HG02588 (cell line): ENCODE measurements at regions not wholly inside any gene's neighbourhood (a gene's known extent, or its start where the extent isn't known, plus 50 kb on each side); places are given as distances from the start of the nearest gene placed in this dataset.

Experiments
- ATAC-seq: cut with Tn5 transposase; IDR thresholded peaks from one replicate; pipeline ENCODE4 v1.9.1; 2021; ENCODE audit warnings: mild to moderate bottlenecking, moderate library complexity; ENCODE audit not compliant: unreplicated experiment

DNA sequence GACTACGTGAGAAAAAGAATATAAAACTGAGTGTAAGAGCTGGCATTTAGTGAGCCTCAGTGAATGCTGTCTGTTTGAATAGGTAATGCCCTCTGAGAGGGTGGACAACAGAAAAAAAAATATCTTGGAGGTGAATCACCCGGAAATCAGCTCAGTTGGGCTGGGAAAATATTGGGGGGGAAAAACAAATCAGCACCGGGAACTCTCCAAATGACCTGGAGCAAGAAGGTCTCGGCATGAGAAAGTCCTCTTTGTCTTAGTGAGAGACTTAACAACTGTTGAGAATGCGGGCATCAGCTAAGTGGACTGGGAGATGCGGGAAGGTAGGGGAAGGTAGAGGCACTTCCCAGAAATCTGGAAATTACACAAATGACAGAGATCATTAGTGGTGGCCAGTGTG, 109.4 kb upstream of the POU3F3 start:
- ATAC-seq: no peak

DNA sequence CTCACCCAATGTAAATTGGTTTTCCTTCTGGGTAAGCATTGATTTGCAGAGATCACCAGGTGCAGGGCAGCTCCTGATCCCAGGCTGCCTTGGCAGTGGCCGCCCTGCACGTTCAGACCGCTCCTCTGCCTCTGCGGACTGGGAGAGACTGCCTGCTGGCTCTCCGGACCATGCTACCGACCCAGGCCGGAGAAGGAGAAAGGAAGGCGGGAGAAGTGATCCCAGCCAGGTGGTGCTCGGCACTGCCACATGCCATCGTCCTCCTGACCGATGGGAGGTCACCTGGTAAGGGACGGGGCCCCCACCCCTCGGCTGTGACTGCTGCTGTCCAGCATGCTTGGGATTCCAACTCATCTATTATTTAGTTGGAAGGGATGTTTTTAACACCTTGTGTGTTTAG, 108.1 kb upstream of the POU3F3 start:
- ATAC-seq: no peak

DNA sequence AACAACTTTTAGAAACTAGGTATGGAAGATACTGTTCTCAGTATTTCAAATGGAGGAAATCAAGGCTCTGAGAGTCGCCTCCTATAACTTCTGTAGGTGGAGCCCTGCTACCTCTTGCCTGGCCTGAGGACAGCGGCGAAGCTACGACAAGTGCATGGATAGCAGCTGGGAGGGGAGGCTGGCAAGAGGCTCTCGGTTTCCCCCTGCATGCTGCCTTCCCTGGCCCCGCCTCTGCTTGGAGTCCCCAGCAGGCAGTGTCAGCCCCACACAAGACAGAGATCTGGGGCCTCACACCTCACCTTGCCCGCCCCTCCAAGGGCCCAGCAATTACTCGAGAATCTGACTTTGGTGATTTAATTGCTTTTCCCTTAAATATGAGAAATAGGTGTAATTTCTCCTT, 107.6 kb upstream of the POU3F3 start:
- no peak for ATAC-seq

DNA sequence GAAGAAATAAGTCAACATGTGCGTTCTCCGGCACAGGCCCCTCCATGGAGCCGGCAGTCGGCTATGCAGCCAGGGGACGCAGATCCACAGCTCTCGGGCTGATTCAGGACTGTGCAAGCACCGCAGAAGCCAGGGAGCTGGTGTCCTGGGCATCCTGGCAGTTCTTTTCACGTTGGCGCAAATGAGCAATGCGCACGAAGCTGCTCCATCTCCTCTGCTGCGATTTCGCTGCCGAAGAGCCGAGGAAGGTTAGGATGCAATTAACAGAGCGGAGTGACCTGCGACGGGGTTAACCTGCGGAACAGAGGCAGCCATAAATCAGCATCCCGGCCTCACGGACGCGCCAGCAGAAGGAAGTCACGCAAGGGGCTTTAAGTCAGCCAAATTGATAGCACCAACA, 107.1 kb upstream of the POU3F3 start:
- ATAC-seq: no peak

DNA sequence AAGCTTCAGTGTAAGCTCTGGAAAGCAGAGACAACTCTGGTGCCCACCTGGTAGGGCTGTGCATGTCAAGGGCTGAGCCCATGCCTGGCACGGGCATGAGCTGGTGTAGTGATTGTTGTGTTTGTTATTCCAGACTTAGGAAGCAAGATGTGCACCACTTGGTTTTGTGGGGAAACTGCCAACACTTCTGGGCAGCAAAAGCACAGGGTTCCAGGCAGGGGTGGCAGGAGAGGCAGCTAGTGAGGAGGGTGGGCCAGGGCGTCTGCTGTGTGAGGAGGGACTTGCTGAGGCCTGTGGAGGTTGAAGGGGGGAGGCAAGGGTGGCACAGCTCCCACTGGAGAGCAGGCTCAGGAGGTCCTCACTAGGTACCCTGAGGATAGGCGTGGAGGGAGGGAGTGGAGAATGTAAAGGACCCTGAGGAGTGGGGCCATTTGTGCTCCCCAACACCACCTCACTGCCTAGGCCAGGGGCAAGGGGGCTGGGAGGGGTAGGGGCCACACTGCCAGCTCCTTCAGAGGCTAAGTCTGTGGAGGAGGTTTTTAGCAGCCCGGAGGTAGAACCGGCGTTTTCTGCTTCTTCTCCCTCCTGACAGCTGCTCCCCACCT, 104.0 kb upstream of the POU3F3 start:
- ATAC-seq: no peak

- ATAC-seq: no peak
Observed at GRCh38 chr2:104752504-104752903, 101.4 kb upstream of the POU3F3 start.

DNA sequence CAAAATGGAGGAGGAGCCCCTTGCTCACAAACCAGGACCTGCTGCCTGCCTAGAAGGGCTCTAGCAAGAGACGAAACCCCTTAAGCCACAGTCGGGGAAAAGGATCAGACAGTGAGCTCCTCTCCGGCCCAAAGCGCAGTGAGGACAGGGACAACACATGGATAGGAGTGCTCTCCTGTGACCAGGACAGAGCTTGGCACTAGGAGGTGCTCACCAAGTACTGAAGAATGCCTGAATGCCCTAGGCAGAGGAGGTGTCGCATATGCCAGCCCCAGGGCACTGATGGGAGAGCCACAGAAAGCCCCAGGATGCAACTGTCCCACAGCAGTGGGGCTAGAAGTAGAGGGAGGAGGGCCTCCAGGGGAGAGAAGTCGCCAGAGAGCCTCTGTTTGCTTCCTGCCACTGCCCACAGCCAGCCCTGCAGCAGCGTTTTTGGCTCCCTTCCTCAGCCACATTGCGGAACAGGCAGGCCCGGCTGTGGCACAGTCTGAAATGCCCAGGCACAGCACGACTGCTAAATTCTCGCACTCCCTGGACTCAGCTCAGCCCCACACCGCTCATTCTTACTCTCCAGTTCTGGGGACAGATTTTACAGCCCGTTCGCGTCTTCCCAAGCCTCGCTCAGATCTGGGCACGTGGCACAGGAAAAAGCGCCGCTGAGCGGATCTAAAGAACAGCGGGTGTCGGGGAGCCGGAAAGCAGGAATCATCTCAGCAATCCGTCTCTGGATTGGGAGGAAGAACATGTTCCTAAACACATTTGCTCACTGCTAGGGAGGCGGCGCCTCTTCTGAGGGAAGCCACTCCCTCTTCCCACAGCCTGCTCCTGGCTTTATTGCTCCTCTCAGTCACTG, 98.7 kb upstream of the POU3F3 start:
- ATAC-seq: no peak

DNA sequence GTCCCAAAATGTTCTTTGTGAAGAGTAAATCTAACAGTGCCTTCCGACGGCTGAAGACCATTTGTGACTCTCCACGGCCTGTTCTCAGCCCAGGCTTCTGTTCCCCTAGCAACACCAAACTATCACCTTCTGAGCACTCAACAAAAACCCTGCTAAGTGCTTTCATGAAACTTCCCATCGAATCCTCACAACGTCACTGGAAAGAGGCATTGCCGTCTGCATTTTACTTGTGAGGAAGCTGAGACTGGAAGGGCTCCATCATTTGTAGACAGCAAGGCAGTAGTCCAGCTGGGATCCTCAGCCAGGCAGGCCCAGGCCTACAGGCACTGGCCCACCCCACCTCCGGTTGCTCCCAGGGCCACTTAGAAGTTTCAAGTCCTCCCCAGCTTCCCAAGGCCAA, 97.8 kb upstream of the POU3F3 start:
- ATAC-seq: no peak

GRCh38 chr2:104757056-104757455, 96.9 kb upstream of the POU3F3 start:
- no peak for ATAC-seq

DNA sequence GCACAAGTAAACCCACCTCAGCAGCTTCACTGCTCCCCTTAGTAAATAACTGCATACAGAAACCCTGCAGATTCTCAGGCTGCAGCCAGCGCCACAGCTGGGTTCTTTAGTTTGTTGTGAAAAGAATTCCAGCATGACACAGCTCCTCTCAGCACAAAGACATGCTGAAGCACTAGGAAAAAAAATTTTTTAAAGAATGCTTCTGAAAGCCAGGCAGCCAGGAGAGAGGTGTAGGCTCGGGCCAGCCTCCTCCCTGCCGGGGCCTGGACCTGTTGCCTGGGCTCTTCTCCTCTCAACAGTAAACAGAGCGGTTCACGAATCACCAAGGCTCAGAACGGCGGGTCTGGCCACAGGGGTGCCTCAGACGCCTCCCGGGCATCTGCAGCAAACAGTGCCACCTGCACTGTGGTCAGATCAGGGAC, 95.7 kb upstream of the POU3F3 start:
- no peak for ATAC-seq

- no peak for ATAC-seq
Observed at GRCh38 chr2:104762031-104762430, 91.9 kb upstream of the POU3F3 start.

- ATAC-seq: no peak
Observed at GRCh38 chr2:104766683-104767082, 87.2 kb upstream of the POU3F3 start.

DNA sequence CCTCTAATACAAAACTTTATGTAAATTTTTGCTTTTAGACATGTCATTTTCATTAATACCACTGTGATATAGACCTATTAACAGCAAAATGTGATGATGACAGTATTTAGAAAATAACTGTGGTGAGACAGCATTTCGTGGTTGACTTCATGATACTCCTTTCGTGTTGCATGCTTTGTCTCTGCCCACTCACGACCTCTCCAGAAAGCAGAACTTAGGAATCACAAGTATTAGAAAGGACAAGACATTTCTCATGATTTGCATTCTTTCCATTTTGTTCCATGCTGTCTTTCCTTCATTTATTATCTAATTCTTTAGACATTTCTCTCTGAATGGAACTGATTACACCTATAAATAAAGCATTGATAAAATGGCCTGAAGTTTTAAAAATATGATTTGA, 85.2 kb upstream of the POU3F3 start:
- ATAC-seq: no peak

DNA sequence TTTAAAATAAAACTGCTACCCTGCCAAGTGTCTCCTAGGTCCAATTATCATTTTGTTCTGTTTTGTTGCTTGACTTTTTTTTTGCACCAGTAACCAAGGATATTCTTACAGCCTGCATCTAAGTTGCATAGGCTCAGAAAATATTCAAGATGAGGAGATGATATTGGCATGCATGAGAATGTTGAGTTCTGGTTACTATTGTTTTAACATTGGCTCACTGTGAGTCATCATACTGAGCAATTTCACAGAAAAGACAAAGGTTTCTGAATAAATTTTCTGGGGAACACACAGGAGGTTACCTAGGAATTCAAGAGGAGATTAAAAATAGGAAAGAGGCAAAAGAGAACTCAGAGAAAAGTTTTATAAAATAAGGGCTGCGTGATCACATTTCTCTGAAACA, 84.8 kb upstream of the POU3F3 start:
- no peak for ATAC-seq

GRCh38 chr2:104772996-104773395, 80.9 kb upstream of the POU3F3 start:
- ATAC-seq: no peak

DNA sequence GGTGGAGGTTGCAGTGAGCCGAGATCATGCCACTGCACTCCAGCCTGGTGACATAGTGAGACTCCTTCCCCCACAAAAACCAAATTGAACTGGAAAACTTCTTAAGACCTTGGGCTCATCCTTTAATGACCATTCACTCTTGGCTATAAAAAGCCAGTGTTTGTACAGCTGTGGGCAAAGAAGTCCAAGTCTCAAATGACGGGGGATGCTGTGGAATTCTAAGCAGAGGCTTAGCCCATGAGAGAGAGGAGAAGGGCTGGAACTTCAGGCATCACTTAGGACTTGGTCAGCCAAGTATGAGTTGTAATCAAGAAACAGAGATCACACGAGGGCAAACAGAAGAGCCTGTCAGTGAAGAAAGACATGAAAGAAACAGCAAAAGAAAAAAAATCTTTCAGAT, 79.3 kb upstream of the POU3F3 start:
- no peak for ATAC-seq

GRCh38 chr2:104777721-104778120, 76.2 kb upstream of the POU3F3 start:
- ATAC-seq: no peak

- no peak for ATAC-seq
Observed at GRCh38 chr2:104781151-104781550, 72.8 kb upstream of the POU3F3 start.

DNA sequence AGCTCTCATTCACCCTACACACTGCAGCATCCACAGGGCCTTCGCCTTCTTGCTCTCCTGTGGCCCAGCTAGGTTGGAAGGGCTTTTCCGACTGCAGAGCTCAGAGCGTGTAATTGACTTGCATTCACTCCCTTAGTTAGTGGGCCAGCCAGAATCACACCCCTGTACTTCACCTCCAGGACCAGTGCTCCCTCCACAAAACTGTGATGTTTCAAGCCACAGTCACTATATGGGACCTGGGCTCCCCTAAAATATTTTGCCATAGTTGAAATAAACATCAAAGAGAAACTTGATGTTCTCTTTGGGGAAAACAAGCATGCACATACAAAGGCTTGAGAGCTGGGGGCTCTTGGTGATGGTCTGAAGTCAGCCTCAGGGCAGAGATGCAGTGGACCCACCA, 69.7 kb upstream of the POU3F3 start:
- ATAC-seq: no peak

- no peak for ATAC-seq
Observed at GRCh38 chr2:104786204-104786603, 67.7 kb upstream of the POU3F3 start.

GRCh38 chr2:104786821-104787220, 67.1 kb upstream of the POU3F3 start:
- ATAC-seq: no peak

- no peak for ATAC-seq
Observed at GRCh38 chr2:104787298-104788065, 66.4 kb upstream of the POU3F3 start.
